IMR-90 (cell line): ENCODE measurements at regions not wholly inside any gene's neighbourhood (a gene's known extent, or its start where the extent isn't known, plus 50 kb on each side); places are given as distances from the start of the nearest gene placed in this dataset.

ENCODE experiments used
- ATAC-seq: fragments of 200-7000 bp; cut with Tn5 transposase; 2 replicates; pipeline ENCODE4 v1.9.1; 2020; ENCODE audit warnings: low read depth, mild to moderate bottlenecking, moderate library complexity
- BruUV-seq: library from RNA; stranded (reverse); fragments of 400-500 nt; replicated peaks from 2 replicates; lab custom pipeline; 2021; lab: Mats Ljungman, UMichigan
- CTCF ChIA-PET: fragments of 300-600 bp; formaldehyde crosslinking; extraction: SDS; loops from one replicate; lab custom pipeline; 2021; ENCODE audit warnings: antibody characterized with exemption; lab: Yijun Ruan, JAX
- POLR2A ChIA-PET: fragments of 300-600 bp; sonication (Branson Sonifier 250); formaldehyde crosslinking; loops from one replicate; lab custom pipeline; 2022; ENCODE audit warnings: antibody characterized with exemption; ENCODE audit not compliant: unreplicated experiment; lab: Charles Lee
- DNase-seq: peaks from one replicate; pipeline ENCODE4 v3.0.0; 2013
- H2AFZ ChIP-seq: replicated peaks from 2 replicates; pipeline ENCODE3; 2013; ENCODE audit warnings: low read length, mild to moderate bottlenecking; ENCODE audit not compliant: poor library complexity
- H2AK5ac ChIP-seq: 2 replicates; pipeline ENCODE4 v1.6.1; 2013; ENCODE audit warnings: low read depth, low read length, inconsistent platforms
- H2AK9ac ChIP-seq: replicated peaks from 2 replicates; pipeline ENCODE3; 2013; ENCODE audit warnings: mild to moderate bottlenecking, low read depth, low read length, moderate library complexity; ENCODE audit not compliant: poor library complexity
- H2BK120ac ChIP-seq: 2 replicates; pipeline ENCODE4 v1.6.1; 2013; ENCODE audit warnings: low read depth, low read length, inconsistent platforms
- H2BK15ac ChIP-seq: 3 replicates; pipeline ENCODE4 v1.6.1; 2013; ENCODE audit warnings: low read depth, low read length, inconsistent platforms
- H2BK20ac ChIP-seq: 2 replicates; pipeline ENCODE4 v1.6.1; 2013; ENCODE audit warnings: low read depth, mild to moderate bottlenecking, inconsistent platforms, low read length, moderate library complexity
- H2BK5ac ChIP-seq: 2 replicates; pipeline ENCODE4 v1.6.1; 2013; ENCODE audit warnings: mild to moderate bottlenecking, low read depth, low read length, inconsistent platforms; ENCODE audit not compliant: poor library complexity, severe bottlenecking
- H3K14ac ChIP-seq: replicated peaks from 2 replicates; pipeline ENCODE4 v1.6.1; 2013; ENCODE audit warnings: low read depth, low read length, inconsistent platforms
- H3K18ac ChIP-seq: 2 replicates; pipeline ENCODE4 v1.6.1; 2013; ENCODE audit warnings: low read depth, low read length, control low read depth
- H3K23ac ChIP-seq: 2 replicates; pipeline ENCODE4 v1.6.1; 2013; ENCODE audit warnings: low read depth, low read length, inconsistent platforms
- H3K27ac ChIP-seq: 2 replicates; pipeline ENCODE4 v1.5.1; 2013; ENCODE audit warnings: mild to moderate bottlenecking, control low read depth, low read length; ENCODE audit not compliant: insufficient read depth
- H3K27me3 ChIP-seq: 2 replicates; pipeline ENCODE4 v1.6.1; 2013; ENCODE audit warnings: low read length; ENCODE audit not compliant: control insufficient read depth, insufficient read depth
- H3K36me3 ChIP-seq: 2 replicates; pipeline ENCODE4 v1.6.1; 2013; ENCODE audit warnings: low read length, mixed read lengths; ENCODE audit not compliant: control insufficient read depth, insufficient read depth
- H3K4ac ChIP-seq: 2 replicates; pipeline ENCODE4 v1.6.1; 2013; ENCODE audit warnings: low read depth, low read length, inconsistent platforms
- H3K4me1 ChIP-seq: 2 replicates; pipeline ENCODE4 v1.6.1; 2013; ENCODE audit warnings: low read length, mixed read lengths; ENCODE audit not compliant: control insufficient read depth, insufficient read depth
- H3K4me2 ChIP-seq: 2 replicates; pipeline ENCODE4 v1.6.1; 2013; ENCODE audit warnings: low read depth, mild to moderate bottlenecking, control low read depth, low read length, moderate library complexity
- H3K4me3 ChIP-seq: 2 replicates; pipeline ENCODE4 v1.5.1; 2013; ENCODE audit warnings: low read depth, mild to moderate bottlenecking, control low read depth, low read length, moderate library complexity; ENCODE audit not compliant: insufficient read depth
- H3K56ac ChIP-seq: 2 replicates; pipeline ENCODE4 v1.6.1; 2013; ENCODE audit warnings: low read length, inconsistent platforms; ENCODE audit not compliant: insufficient read depth; ENCODE audit errors: extremely low read depth
- H3K79me1 ChIP-seq, 2 experiments: 2 replicates each; pipeline ENCODE4 v1.6.1; 2013; ENCODE audit warnings: low read length in 2 of 2, inconsistent platforms in 1 of 2, low read depth in 1 of 2
- H3K9ac ChIP-seq: 2 replicates; pipeline ENCODE4 v1.6.1; 2013; ENCODE audit warnings: low read depth, low read length, control low read depth
- H3K9me1 ChIP-seq: 2 replicates; pipeline ENCODE4 v1.6.1; 2013; ENCODE audit warnings: low read length, inconsistent platforms; ENCODE audit not compliant: insufficient read depth
- H3K9me3 ChIP-seq: 2 replicates; pipeline ENCODE4 v1.6.1; 2013; ENCODE audit warnings: low read length; ENCODE audit not compliant: control insufficient read depth, insufficient read depth
- H4K20me1 ChIP-seq: 2 replicates; pipeline ENCODE4 v1.6.1; 2013; ENCODE audit warnings: low read length, inconsistent platforms; ENCODE audit not compliant: insufficient read depth
- H4K5ac ChIP-seq: 2 replicates; pipeline ENCODE4 v1.6.1; 2013; ENCODE audit warnings: mild to moderate bottlenecking, low read depth, low read length, control low read depth
- H4K8ac ChIP-seq, 2 experiments: 2 replicates each; pipeline ENCODE4 v1.6.1; 2013; ENCODE audit warnings: low read depth in 2 of 2, low read length in 2 of 2, control low read depth in 1 of 2, inconsistent platforms in 1 of 2
- H4K91ac ChIP-seq: 2 replicates; pipeline ENCODE4 v1.6.1; 2013; ENCODE audit warnings: low read depth, low read length, inconsistent platforms; ENCODE audit not compliant: insufficient read depth
- RAD21 ChIP-seq: IDR thresholded peaks from 2 replicates; pipeline ENCODE4 v1.6.1; 2012; ENCODE audit warnings: low read length, improper control_type of control experiment
- WGBS, 2 experiments: methylation state at CpG; one replicate each; pipeline versions ENCODE4 v1.1.5 to v1.1.7; 2013; ENCODE audit warnings: missing lambda C conversion rate in 2 of 2; ENCODE audit not compliant: insufficient read length in 1 of 2; ENCODE audit errors: extremely low coverage in 2 of 2; 5-methylcytosine and 5-hydroxymethylcytosine counted together
- dilution Hi-C: fragments of 300-500 bp; cut with HindIII; formaldehyde crosslinking; loops from one replicate; pipeline ENCODE4 v1.14.3; 2018; ENCODE audit warnings: low sequenced_read_pairs; ENCODE audit not compliant: unreplicated experiment
- in situ Hi-C: fragments of 300-500 bp; cut with MboI; formaldehyde crosslinking; loops from 3 replicates; pipeline ENCODE4 v1.14.3; 2019; ENCODE audit warnings: low sequenced_read_pairs, inconsistent platforms, mixed read lengths
- intact Hi-C: fragments of 100-400 bp; cut with micrococcal nuclease; formaldehyde crosslinking; loops from 2 replicates; pipeline ENCODE4 v1.10.0; 2022

GRCh38 chr15:98324341-98324970 is 323.9 kb upstream of the IGF1R start:
- ChIA-PET POLR2A (no interaction called here), CTCF (no interaction called here)
- no peaks in the 10 kb centered on the region for H3K4me1 ChIP-seq
- H3K79me1 ChIP-seq, result no peaks in the 10 kb centered on the region
- H3K56ac ChIP-seq, result no peak overlapping the region
- H4K5ac ChIP-seq, result no peak overlapping the region
- H3K14ac ChIP-seq, result no peak overlapping the region
- H4K20me1 ChIP-seq, result no peaks in the 10 kb centered on the region
- H4K8ac ChIP-seq, result no peak overlapping the region
- H3K4ac ChIP-seq, result no peak overlapping the region
- dilution Hi-C loops (no loop called here), intact Hi-C loops (no loop called here), in situ Hi-C loops (no loop called here)
- H2BK5ac ChIP-seq, result no peak overlapping the region
- H2AK9ac ChIP-seq, result no peak overlapping the region
- H3K4me3 ChIP-seq, result no peak overlapping the region
- no peak for ATAC-seq
- H2AK5ac ChIP-seq, result no peak overlapping the region
- no peak overlapping the region for H3K27ac ChIP-seq
- no peaks in the 10 kb centered on the region for H3K27me3 ChIP-seq
- no peak overlapping the region for H2BK15ac ChIP-seq
- no peak overlapping the region for H2AFZ ChIP-seq
- no peak overlapping the region for H2BK120ac ChIP-seq
- H3K36me3 ChIP-seq, result no peaks in the 10 kb centered on the region
- no peak overlapping the region for H3K9ac ChIP-seq
- H2BK20ac ChIP-seq, result no peak overlapping the region
- no peak overlapping the region for H3K23ac ChIP-seq
- H3K9me1 ChIP-seq, result no peaks in the 10 kb centered on the region
- DNase-seq, result no peak
- BruUV-seq, result no TSS peak
- no peak overlapping the region for H3K4me2 ChIP-seq
- no peak overlapping the region for H3K18ac ChIP-seq
- H4K91ac ChIP-seq, result no peak overlapping the region
- WGBS, 2 experiments, result no CpG with 5 or more reads among the region's 2 CpGs
- H3K9me3 ChIP-seq, result peaks cover 2% of the 10 kb centered on the region; the same call in 1 of the 2 replicates
- no peak for TF ChIP-seq RAD21
